ENCODE measurements at regions not wholly inside any gene's neighbourhood (a gene's known extent, or its start where the extent isn't known, plus 50 kb on each side); places are given as distances from the start of the nearest gene placed in this dataset.
"Not testable (repeated sequence)": the region's sequence is repeated elsewhere in the genome, so short reads cannot be mapped to it uniquely, and the experiment has no call there.

- DNase-seq: no peak
- CTCF ChIA-PET: no interaction called here
- Mint-ChIP-seq H3K36me3 (ENCODE audit: low read depth) (no peaks in the 10 kb centered on the region), H3K27ac (no peak overlapping the region), H3K4me1 (ENCODE audit: low read depth) (no peaks in the 10 kb centered on the region), H3K4me3 (no peak overlapping the region), H3K9me3 (no peaks in the 10 kb centered on the region), H3K27me3 (ENCODE audit: low read depth) (peaks cover 17% of the 10 kb centered on the region)
- intact Hi-C loops (cut with micrococcal nuclease): no loop called here
Measured at GRCh38 chr12:71385155-71385554, 54.4 kb upstream of the LGR5 start.

- CTCF ChIA-PET; H3K4me3 Mint-ChIP-seq; intact Hi-C loops (cut with micrococcal nuclease): not testable (repeated sequence)
Measured at GRCh38 chr12:71376711-71377355, 62.8 kb upstream of the LGR5 start.

GRCh38 chr12:71371122-71371521 is 68.5 kb upstream of the LGR5 start:
- no peak overlapping the region for H3K4me3 Mint-ChIP-seq
- H3K4me1 Mint-ChIP-seq (ENCODE audit: low read depth): no peaks in the 10 kb centered on the region

More at GRCh38 chr12:71376711-71377355, 62.8 kb upstream of the LGR5 start:
- not testable (repeated sequence) for H3K9me3 Mint-ChIP-seq; H3K36me3 Mint-ChIP-seq (ENCODE audit: low read depth); DNase-seq; H3K27ac Mint-ChIP-seq; H3K4me1 Mint-ChIP-seq (ENCODE audit: low read depth); H3K27me3 Mint-ChIP-seq (ENCODE audit: low read depth)

GRCh38 chr12:71360013-71360412 is 79.6 kb upstream of the LGR5 start:
- H3K4me3 Mint-ChIP-seq: no peak overlapping the region
- CTCF ChIA-PET: no interaction called here

More at GRCh38 chr12:71371122-71371521, 68.5 kb upstream of the LGR5 start:
- H3K9me3 Mint-ChIP-seq: no peaks in the 10 kb centered on the region
- H3K36me3 Mint-ChIP-seq (ENCODE audit: low read depth): no peaks in the 10 kb centered on the region
- H3K27me3 Mint-ChIP-seq (ENCODE audit: low read depth): no peaks in the 10 kb centered on the region
- intact Hi-C loops (cut with micrococcal nuclease): no loop called here
- H3K27ac Mint-ChIP-seq: no peak overlapping the region
- CTCF ChIA-PET: no interaction called here
- no peak for DNase-seq

GRCh38 chr12:71356569-71356968 is 83.0 kb upstream of the LGR5 start:
- Mint-ChIP-seq H3K27ac (no peak overlapping the region), H3K36me3 (ENCODE audit: low read depth) (no peaks in the 10 kb centered on the region), H3K4me3 (no peak overlapping the region), H3K4me1 (ENCODE audit: low read depth) (no peaks in the 10 kb centered on the region), H3K9me3 (peaks cover 14% of the 10 kb centered on the region), H3K27me3 (ENCODE audit: low read depth) (peaks cover 9% of the 10 kb centered on the region)
- no peak for DNase-seq
- intact Hi-C loops (cut with micrococcal nuclease): no loop called here
- CTCF ChIA-PET: no interaction called here

More at GRCh38 chr12:71360013-71360412, 79.6 kb upstream of the LGR5 start:
- Mint-ChIP-seq H3K27ac (no peak overlapping the region), H3K36me3 (ENCODE audit: low read depth) (no peaks in the 10 kb centered on the region), H3K27me3 (ENCODE audit: low read depth) (no peaks in the 10 kb centered on the region), H3K4me1 (ENCODE audit: low read depth) (no peaks in the 10 kb centered on the region), H3K9me3 (peaks cover 16% of the 10 kb centered on the region)
- intact Hi-C loops (cut with micrococcal nuclease): no loop called here
- DNase-seq: no peak

GRCh38 chr12:71354871-71355270 is 84.7 kb upstream of the LGR5 start:
- H3K4me1 Mint-ChIP-seq (ENCODE audit: low read depth): no peaks in the 10 kb centered on the region
- intact Hi-C loops (cut with micrococcal nuclease): no loop called here
- H3K9me3 Mint-ChIP-seq: peaks cover 6% of the 10 kb centered on the region
- no peaks in the 10 kb centered on the region for H3K36me3 Mint-ChIP-seq (ENCODE audit: low read depth)
- CTCF ChIA-PET: no interaction called here
- H3K4me3 Mint-ChIP-seq: no peak overlapping the region
- no peak for DNase-seq
- H3K27me3 Mint-ChIP-seq (ENCODE audit: low read depth): peaks cover 9% of the 10 kb centered on the region
- no peak overlapping the region for H3K27ac Mint-ChIP-seq

GRCh38 chr12:71353607-71354006 is 86.0 kb upstream of the LGR5 start:
- CTCF ChIA-PET: no interaction called here
- Mint-ChIP-seq H3K4me1 (ENCODE audit: low read depth) (no peaks in the 10 kb centered on the region), H3K27me3 (ENCODE audit: low read depth) (peaks cover 13% of the 10 kb centered on the region), H3K36me3 (ENCODE audit: low read depth) (no peaks in the 10 kb centered on the region), H3K4me3 (no peak overlapping the region), H3K9me3 (no peaks in the 10 kb centered on the region), H3K27ac (no peak overlapping the region)
- intact Hi-C loops (cut with micrococcal nuclease): no loop called here
- DNase-seq: no peak

- Mint-ChIP-seq H3K9me3 (no peaks in the 10 kb centered on the region), H3K4me1 (ENCODE audit: low read depth) (no peaks in the 10 kb centered on the region), H3K4me3 (no peak overlapping the region), H3K36me3 (ENCODE audit: low read depth) (no peaks in the 10 kb centered on the region), H3K27me3 (ENCODE audit: low read depth) (peaks cover 13% of the 10 kb centered on the region), H3K27ac (no peak overlapping the region)
- DNase-seq: no peak
- CTCF ChIA-PET: no interaction called here
- intact Hi-C loops (cut with micrococcal nuclease): no loop called here
Measured at GRCh38 chr12:71349950-71350349, 89.6 kb upstream of the LGR5 start.

- Mint-ChIP-seq H3K4me3 (no peak overlapping the region), H3K27ac (no peak overlapping the region), H3K27me3 (ENCODE audit: low read depth) (peaks cover 6% of the 10 kb centered on the region), H3K36me3 (ENCODE audit: low read depth) (no peaks in the 10 kb centered on the region), H3K4me1 (ENCODE audit: low read depth) (no peaks in the 10 kb centered on the region), H3K9me3 (peaks cover 5% of the 10 kb centered on the region)
- CTCF ChIA-PET: no interaction called here
- intact Hi-C loops (cut with micrococcal nuclease): no loop called here
- no peak for DNase-seq
Measured at GRCh38 chr12:71338933-71339332, 100.7 kb upstream of the LGR5 start.

GRCh38 chr12:71335963-71336257 is 103.7 kb upstream of the LGR5 start:
- Mint-ChIP-seq H3K27me3 (ENCODE audit: low read depth) (peaks cover 9% of the 10 kb centered on the region), H3K27ac (no peak overlapping the region), H3K4me3 (no peak overlapping the region), H3K4me1 (ENCODE audit: low read depth) (no peaks in the 10 kb centered on the region), H3K36me3 (ENCODE audit: low read depth) (no peaks in the 10 kb centered on the region), H3K9me3 (peaks cover 5% of the 10 kb centered on the region)
- CTCF ChIA-PET: no interaction called here
- DNase-seq: no peak
- intact Hi-C loops (cut with micrococcal nuclease): no loop called here

- CTCF ChIA-PET: interaction anchor here (0.6 kb wide), 1 partner anchor 1403 kb away, joined by 3 read pairs; no protein-coding TSS in a partner anchor
- Mint-ChIP-seq H3K9me3 (peaks cover 5% of the 10 kb centered on the region), H3K4me3 (no peak overlapping the region), H3K27ac (no peak overlapping the region), H3K4me1 (ENCODE audit: low read depth) (no peaks in the 10 kb centered on the region), H3K27me3 (ENCODE audit: low read depth) (peaks cover 9% of the 10 kb centered on the region), H3K36me3 (ENCODE audit: low read depth) (no peaks in the 10 kb centered on the region)
- intact Hi-C loops (cut with micrococcal nuclease): no loop called here
- no peak for DNase-seq
Measured at GRCh38 chr12:71335151-71335962, 104.2 kb upstream of the LGR5 start.

- no peak for DNase-seq
- H3K27me3 Mint-ChIP-seq (ENCODE audit: low read depth): peaks cover 9% of the 10 kb centered on the region
- no peaks in the 10 kb centered on the region for H3K36me3 Mint-ChIP-seq (ENCODE audit: low read depth)
- no peaks in the 10 kb centered on the region for H3K9me3 Mint-ChIP-seq
- H3K4me3 Mint-ChIP-seq: no peak overlapping the region
- intact Hi-C loops (cut with micrococcal nuclease): no loop called here
- CTCF ChIA-PET: no interaction called here
- no peaks in the 10 kb centered on the region for H3K4me1 Mint-ChIP-seq (ENCODE audit: low read depth)
- no peak overlapping the region for H3K27ac Mint-ChIP-seq
Measured at GRCh38 chr12:71333418-71333817, 106.2 kb upstream of the LGR5 start.

GRCh38 chr12:71329956-71330355 is 109.6 kb upstream of the LGR5 start:
- H3K4me1 Mint-ChIP-seq (ENCODE audit: low read depth): no peaks in the 10 kb centered on the region
- peaks cover 4% of the 10 kb centered on the region for H3K27me3 Mint-ChIP-seq (ENCODE audit: low read depth)
- DNase-seq: no peak
- no peaks in the 10 kb centered on the region for H3K36me3 Mint-ChIP-seq (ENCODE audit: low read depth)
- CTCF ChIA-PET: no interaction called here
- intact Hi-C loops (cut with micrococcal nuclease): no loop called here
- H3K27ac Mint-ChIP-seq: no peak overlapping the region
- H3K9me3 Mint-ChIP-seq: no peaks in the 10 kb centered on the region
- H3K4me3 Mint-ChIP-seq: no peak overlapping the region
